Dedifferentiated amniotic fluid mesenchymal stem cell (primary cell): ENCODE measurements at regions not wholly inside any gene's neighbourhood (a gene's known extent, or its start where the extent isn't known, plus 50 kb on each side); places are given as distances from the start of the nearest gene placed in this dataset.
"Not testable (repeated sequence)": the region's sequence is repeated elsewhere in the genome, so short reads cannot be mapped to it uniquely, and the experiment has no call there.

Experiments used
- DNase-seq: peaks from one replicate; pipeline ENCODE4 v3.0.0-alpha.2; 2016; ENCODE audit errors: extremely low spot score

- DNase-seq: no peak
Observed at GRCh38 chr21:24552491-24552890, 1054.8 kb downstream of the MRPL39 start.

DNA sequence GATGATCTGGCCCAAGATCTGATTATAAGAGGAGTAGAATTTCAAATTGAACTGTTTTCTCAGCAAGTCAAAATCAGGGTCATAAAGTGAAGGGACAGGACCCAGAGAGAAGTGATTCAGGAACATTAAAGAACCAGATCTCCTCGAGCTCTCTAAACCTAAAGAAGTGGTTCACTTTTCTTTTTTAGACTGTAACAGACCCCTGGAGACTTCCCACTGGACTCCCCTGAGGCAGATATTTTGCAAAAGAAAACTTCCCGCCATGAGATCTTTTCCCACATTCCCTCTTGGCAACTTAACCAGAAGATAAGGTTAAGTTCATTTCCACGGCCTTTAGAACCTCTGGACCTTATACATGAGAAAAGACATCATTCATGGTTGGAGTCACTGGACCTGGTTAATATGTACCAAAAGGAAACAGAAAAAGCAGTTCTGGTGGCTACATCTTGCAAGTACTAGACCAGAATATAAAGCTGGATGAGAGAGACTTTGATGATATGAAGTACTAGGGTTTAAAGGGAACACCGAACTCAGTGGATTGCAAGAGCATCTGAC, 1061.4 kb downstream of the MRPL39 start:
- no peak for DNase-seq

DNA sequence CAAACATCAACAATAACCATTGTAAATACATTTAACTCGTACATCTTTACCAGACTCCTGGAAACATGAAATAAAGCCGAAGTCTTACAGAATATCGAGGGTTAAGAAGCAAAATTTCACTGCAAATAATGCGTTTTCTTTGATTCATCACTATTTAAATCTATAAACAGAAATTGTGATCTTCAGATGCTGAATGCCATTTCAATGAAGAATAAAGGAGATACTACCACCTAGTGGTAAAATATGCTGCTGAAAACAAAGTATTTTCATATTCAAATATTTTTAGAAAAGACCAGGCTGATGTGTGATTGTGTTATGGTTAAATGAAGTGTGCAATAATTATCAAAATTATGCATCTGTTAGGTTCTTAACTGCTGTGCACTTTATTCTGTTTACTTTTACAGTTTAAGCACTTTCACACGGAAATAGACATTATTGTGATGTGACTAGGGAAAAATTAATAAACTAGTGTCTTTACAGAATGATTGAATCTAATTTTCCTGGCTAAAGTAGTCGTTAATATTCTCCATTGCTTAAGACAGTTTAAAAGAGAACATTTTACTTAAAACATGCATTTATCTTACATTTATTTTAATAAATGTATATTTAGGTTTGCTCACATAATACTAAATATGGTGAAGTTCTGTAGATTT, 1093.1 kb downstream of the MRPL39 start:
- peak; percentile 18 for DNase-seq

DNA sequence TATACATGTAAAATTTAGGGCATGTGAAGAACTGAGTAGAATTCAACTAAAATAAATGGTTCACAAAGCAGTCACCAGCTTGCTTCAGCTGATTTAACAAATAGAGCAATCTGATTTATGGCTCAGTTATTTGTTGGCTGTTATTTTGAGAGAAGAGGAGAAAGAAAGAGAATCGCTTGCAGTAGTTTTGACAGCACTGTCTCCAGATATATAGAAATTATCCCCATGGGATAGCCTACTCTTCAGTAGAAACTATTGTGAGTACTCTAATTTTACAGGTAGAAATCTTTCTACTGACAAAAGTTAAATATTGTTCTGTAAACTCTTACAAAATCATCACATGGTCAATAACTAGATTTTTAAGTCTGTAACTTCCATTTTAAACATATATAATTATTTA, 1098.2 kb downstream of the MRPL39 start:
- no peak for DNase-seq

DNA sequence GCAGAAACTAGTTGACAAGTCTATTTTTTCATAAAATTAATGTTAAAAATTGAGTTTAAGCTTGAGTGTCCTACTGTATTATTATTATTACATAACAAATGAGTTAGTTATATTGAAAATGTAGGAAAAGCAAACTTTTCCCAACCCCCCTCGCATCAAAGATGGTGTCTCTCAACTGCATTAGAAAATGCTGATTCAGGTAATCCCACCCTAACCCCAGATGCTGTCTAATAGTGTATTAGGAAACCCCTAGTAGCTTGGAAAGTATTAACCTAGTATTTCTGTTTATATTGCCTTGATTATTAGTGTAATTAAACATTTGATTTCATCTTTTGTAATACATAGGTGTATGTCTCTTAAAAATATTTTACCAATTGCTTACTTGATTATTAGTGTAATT, 1120.3 kb downstream of the MRPL39 start:
- no peak for DNase-seq

GRCh38 chr21:24483361-24483760, 1123.9 kb downstream of the MRPL39 start:
- not testable (repeated sequence) for DNase-seq

GRCh38 chr21:24470852-24471251, 1136.4 kb downstream of the MRPL39 start:
- no peak for DNase-seq

GRCh38 chr21:24456358-24456757, 1150.9 kb downstream of the MRPL39 start:
- peak; percentile 54 for DNase-seq

GRCh38 chr21:24450119-24450518, 1157.2 kb downstream of the MRPL39 start:
- no peak for DNase-seq

- DNase-seq: no peak
Observed at GRCh38 chr21:24445517-24445916, 1161.8 kb downstream of the MRPL39 start.

- no peak for DNase-seq
Observed at GRCh38 chr21:24444736-24445135, 1162.5 kb downstream of the MRPL39 start.

- DNase-seq: no peak
Observed at GRCh38 chr21:24436236-24436635, 1171.0 kb downstream of the MRPL39 start.

DNA sequence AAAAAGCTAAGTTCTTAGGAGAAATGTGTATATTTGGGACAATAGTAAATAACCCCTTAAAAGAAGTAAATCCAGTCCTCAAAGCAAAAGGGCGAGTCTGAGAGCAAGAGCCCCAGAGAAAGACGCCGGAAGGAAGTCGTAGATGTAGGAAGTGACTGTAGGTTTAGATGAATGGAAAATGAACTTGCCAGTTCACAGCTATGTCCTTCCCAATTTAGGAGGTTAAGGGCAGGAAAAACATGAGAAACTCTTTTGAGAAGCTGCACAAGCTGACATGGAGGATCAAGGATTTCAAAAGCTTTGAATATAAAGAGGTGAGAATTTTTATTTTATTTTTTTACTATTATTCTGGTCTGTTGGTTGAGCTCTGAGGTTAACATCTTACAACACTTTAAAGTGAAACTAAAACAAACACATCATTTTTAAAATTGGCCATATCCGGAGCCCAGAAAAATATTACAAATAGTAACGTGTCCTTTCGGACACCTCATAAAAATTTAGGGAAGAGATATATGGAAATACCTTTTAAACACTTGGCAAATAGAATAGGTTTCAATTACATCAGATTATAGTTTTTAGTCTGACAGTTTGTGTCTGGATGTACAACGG, 1178.6 kb downstream of the MRPL39 start:
- no peak for DNase-seq

GRCh38 chr21:24424776-24425175, 1182.5 kb downstream of the MRPL39 start:
- DNase-seq: no peak

DNA sequence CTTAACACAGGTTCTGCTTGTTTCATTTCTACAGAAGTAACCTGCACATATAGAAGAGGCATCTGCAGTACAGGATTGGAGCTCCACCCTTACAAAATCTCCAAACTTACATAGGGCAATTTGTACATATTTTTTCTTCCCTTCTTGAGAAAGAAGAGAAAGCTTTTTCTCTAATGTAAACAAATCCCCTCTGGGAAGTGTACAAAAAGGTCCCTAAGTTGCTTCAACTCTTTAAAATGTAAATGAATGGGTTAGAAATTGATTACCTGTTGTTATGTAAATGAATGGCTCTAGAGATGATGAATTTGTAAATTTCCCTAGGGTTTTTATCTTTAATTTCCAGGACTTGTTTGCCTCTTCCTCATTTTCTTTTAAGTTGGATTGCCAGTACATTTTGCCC, 1183.7 kb downstream of the MRPL39 start:
- no peak for DNase-seq

DNA sequence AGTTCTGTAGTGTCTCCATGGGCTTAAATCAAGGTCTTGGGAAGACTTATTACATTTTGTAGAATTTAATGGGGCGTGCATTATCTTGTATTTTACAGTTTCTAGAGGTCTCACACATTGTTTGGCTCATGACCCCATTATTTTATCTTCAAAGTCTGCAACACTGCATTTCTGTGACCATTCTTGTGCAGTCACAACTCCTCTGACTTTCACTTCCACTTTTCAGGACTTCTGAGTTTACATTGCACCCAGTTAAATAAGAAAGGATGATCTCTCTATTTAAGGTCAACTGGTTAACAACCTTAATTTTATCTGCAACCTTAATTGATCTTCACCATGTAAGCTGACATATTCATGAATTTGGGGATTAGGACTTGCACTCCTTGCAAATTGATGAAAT, 1186.6 kb downstream of the MRPL39 start:
- no peak for DNase-seq

DNA sequence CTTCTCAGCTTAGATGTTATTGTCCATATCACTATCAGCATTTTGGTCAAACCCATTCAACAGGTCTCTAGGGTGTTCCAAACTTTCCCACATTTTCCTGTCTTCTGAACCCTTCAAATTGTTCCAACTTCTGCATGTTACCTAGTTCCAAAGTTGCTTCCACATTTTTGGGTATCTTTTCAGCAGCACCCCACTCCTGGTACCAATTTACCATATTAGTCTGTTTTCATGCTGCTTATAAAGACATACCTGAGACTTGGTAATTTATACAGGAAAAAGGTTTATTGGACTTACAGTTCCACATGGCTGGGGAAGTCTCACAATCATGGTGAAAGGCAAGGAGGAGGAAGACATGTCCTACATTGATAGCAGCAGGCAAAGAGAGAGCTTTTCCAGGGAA, 1187.6 kb downstream of the MRPL39 start:
- DNase-seq: not testable (repeated sequence)

DNA sequence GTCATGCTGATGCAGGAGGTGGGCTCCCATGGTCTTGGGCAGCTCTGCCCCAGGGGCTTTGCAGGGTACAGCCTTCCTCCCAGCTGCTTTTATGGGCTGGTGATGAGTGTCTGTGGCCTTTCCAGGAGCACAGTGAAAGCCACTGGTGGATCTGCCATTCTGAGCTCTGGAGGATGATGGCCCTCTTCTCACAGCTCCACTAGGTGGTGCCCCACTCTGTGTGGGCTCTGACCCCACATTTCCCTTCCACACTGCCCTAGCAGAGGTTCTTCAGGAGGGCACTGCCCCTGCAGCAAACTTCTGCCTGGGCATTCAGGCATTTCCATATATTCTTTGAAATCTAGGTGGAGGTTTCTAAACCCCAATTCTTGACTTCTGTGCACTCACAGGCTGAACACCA, 1188.6 kb downstream of the MRPL39 start:
- no peak for DNase-seq

GRCh38 chr21:24411429-24411828, 1195.9 kb downstream of the MRPL39 start:
- no peak for DNase-seq

GRCh38 chr21:24403221-24403620, 1204.1 kb downstream of the MRPL39 start:
- no peak for DNase-seq

GRCh38 chr21:24395320-24395923, 1211.9 kb downstream of the MRPL39 start:
- peak; percentile 38 for DNase-seq

DNA sequence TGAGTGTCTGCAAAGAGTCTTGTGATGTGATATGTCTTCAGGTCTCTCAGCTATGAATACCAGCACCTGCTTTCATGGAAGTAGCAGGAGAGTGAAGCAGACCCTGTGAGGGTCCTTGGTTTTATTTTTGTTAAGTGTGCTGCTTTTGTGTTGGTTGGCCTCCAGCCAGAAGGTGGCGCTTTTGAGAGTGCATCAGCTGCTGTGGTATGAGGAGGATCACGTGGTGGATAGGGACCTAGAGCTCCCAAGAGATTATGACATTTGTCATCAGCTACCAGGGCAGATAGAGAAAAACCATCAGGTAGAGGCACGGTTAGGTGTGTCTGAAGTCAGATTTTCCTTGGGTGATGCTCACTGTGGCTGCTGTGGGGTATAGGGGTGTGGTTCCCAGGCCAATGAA, 1232.1 kb downstream of the MRPL39 start:
- DNase-seq: no peak

DNA sequence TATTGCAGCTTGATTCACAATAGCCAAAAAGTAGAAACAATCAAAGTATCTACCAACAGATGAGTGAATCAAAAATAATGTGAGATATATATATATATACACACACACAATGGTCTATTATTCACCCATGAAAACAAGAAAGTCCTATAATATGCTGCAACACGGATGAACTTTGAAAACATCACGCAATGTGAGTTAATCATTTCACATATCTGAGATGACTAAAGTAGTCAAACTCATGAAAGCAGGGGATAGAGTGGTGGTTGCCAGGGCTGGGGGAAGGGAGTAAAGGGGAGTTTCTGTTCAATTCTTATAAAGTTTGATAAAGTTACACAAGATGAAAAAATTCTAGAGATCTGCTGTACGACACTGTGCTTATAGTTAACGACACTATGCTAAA, 1234.8 kb downstream of the MRPL39 start:
- DNase-seq: no peak
